ENCODE measurements at regions not wholly inside any gene's neighbourhood (a gene's known extent, or its start where the extent isn't known, plus 50 kb on each side); places are given as distances from the start of the nearest gene placed in this dataset.
A peak's percentile ranks its signal among the peaks of the same experiment; 100 is the strongest.

- TF ChIP-seq POLR2AphosphoS5 (IDR thresholded peaks at IDR 0.05) (no peak), POLR2A (IDR thresholded peaks at IDR 0.05) (no peak)
- TF ChIP-seq, protein P1, sequence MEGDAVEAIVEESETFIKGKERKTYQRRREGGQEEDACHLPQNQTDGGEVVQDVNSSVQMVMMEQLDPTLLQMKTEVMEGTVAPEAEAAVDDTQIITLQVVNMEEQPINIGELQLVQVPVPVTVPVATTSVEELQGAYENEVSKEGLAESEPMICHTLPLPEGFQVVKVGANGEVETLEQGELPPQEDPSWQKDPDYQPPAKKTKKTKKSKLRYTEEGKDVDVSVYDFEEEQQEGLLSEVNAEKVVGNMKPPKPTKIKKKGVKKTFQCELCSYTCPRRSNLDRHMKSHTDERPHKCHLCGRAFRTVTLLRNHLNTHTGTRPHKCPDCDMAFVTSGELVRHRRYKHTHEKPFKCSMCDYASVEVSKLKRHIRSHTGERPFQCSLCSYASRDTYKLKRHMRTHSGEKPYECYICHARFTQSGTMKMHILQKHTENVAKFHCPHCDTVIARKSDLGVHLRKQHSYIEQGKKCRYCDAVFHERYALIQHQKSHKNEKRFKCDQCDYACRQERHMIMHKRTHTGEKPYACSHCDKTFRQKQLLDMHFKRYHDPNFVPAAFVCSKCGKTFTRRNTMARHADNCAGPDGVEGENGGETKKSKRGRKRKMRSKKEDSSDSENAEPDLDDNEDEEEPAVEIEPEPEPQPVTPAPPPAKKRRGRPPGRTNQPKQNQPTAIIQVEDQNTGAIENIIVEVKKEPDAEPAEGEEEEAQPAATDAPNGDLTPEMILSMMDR (IDR thresholded peaks at IDR 0.05): no peak
- Histone ChIP-seq H3K9me3 (no peaks in the 10 kb centered on the region), H3K27ac (peak overlapping the region; percentile 3 to 17), H3K36me3 (no peaks in the 10 kb centered on the region), H3K4me3 (no peak overlapping the region), H3K27me3 (no peaks in the 10 kb centered on the region), H3K4me1 (no peaks in the 10 kb centered on the region)
- intact Hi-C loops (cut with DNase I; ENCODE audit: low total_unique reads): no loop called here
- DNase-seq (ENCODE audit: low spot score in 2 of 2): no peak
These were observed 109.9 kb downstream of the TLE3 start for GRCh38 chr15:69987492-69988489.

DNA sequence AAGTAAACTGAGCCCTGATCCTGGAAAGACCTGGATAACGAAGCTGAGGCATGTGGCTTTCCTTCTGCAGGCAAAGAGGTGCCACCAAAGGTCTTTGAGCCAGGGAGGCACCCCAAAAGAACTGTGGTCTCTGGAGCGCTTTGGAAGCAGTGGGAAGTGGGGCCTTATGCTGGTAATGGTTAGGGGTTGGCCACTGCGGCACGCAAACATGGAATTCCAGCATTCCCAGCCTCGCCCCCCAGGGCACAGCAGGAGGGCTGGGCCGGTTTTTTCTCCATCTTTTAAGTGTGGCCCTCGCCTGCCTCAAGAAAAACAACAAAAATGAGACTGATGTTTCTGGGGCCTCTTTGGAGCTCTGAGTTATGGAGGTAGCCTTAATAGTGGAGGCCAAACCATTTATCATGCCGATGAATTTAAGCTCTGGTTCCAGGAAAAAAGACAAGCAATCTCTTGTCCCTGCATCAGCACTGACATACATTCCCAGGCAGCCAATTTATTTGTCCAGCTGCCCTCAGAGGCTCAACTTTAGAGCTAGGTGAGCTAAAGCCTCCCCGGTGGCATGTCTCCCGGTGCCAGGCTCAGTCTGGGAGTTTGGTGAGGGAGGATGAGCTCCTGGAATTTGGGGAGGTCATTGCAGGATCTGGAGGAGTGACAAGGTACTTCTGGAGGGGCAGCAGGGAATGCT is 109.0 kb downstream of the TLE3 start:
- DNase-seq (ENCODE audit: low spot score in 2 of 2): no peak
- TF ChIP-seq POLR2AphosphoS5 (IDR thresholded peaks at IDR 0.05) (no peak), POLR2A (IDR thresholded peaks at IDR 0.05) (no peak)
- TF ChIP-seq, protein P1 (IDR thresholded peaks at IDR 0.05): no peak
- no peaks in the 10 kb centered on the region for H3K27me3 ChIP-seq
- no peak overlapping the region for H3K4me3 ChIP-seq
- H3K36me3 ChIP-seq: no peaks in the 10 kb centered on the region
- intact Hi-C loops (cut with DNase I; ENCODE audit: low total_unique reads): no loop called here
- peak overlapping the region in 1 of 2 donors; percentile 17 for H3K27ac ChIP-seq
- no peaks in the 10 kb centered on the region for H3K9me3 ChIP-seq
- H3K4me1 ChIP-seq: no peaks in the 10 kb centered on the region

- no peaks in the 10 kb centered on the region for H3K27me3 ChIP-seq
- no peaks in the 10 kb centered on the region for H3K36me3 ChIP-seq
- no peak for DNase-seq (ENCODE audit: low spot score in 2 of 2)
- TF ChIP-seq, protein P1 (IDR thresholded peaks at IDR 0.05): no peak
- TF ChIP-seq POLR2AphosphoS5 (IDR thresholded peaks at IDR 0.05) (no peak), POLR2A (IDR thresholded peaks at IDR 0.05) (no peak)
- H3K4me1 ChIP-seq: no peaks in the 10 kb centered on the region
- no peak overlapping the region for H3K27ac ChIP-seq
- intact Hi-C loops (cut with DNase I; ENCODE audit: low total_unique reads): no loop called here
- no peaks in the 10 kb centered on the region for H3K9me3 ChIP-seq
- no peak overlapping the region for H3K4me3 ChIP-seq
These were observed 106.9 kb downstream of the TLE3 start for GRCh38 chr15:69990566-69991421.

DNA sequence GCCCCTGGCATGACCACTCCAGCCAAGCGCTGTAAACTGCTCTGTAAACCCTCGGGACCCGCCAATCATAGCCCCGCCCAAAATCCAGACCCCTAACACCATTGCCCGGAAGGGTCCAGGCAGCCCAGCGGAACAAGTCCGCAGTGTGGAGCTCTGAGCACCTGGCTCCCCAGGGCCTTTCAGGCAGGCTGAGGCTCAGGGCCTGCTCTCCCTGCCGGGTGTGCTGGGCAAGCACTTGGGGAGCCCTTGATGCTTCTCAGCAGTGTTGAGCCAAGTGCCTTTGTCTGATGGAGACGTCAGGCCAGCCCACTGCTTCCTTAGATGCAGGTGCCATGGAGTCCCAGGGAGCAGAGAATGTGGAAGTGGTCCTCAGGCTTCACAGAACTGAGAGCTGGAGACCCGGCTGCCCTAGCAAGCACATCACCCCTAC is 106.2 kb downstream of the TLE3 start:
- H3K4me1 ChIP-seq: no peaks in the 10 kb centered on the region
- intact Hi-C loops (cut with DNase I; ENCODE audit: low total_unique reads): no loop called here
- DNase-seq (ENCODE audit: low spot score in 2 of 2): no peak
- H3K27ac ChIP-seq: no peak overlapping the region
- no peak for TF ChIP-seq POLR2AphosphoS5 (IDR thresholded peaks at IDR 0.05)
- TF ChIP-seq, protein P1 (IDR thresholded peaks at IDR 0.05): no peak
- TF ChIP-seq POLR2A (IDR thresholded peaks at IDR 0.05): no peak
- H3K4me3 ChIP-seq: no peak overlapping the region
- no peaks in the 10 kb centered on the region for H3K36me3 ChIP-seq
- H3K27me3 ChIP-seq: no peaks in the 10 kb centered on the region
- H3K9me3 ChIP-seq: no peaks in the 10 kb centered on the region
